OCI-LY3 (cell line): ENCODE measurements at regions not wholly inside any gene's neighbourhood (a gene's known extent, or its start where the extent isn't known, plus 50 kb on each side); places are given as distances from the start of the nearest gene placed in this dataset.

Experiments used
- H2AFZ ChIP-seq: fragments of 200-600, 300-600 bp; shearing (Covaris generic); 2 replicates; pipeline ENCODE4 v1.6.0; 2014; ENCODE audit warnings: antibody characterized with exemption, low read depth, low read length
- H3K27ac ChIP-seq: fragments of 200-600, 300-600 bp; sonication (generic); 2 replicates; pipeline ENCODE4 v1.5.1; 2014; ENCODE audit warnings: mild to moderate bottlenecking, low read length, moderate library complexity, mixed read lengths
- H3K27me3 ChIP-seq: fragments of 200-600, 300-600 bp; sonication (generic); 2 replicates; pipeline ENCODE4 v1.6.1; 2014; ENCODE audit warnings: low read depth, low read length, mixed read lengths
- H3K36me3 ChIP-seq: fragments of 200-600, 300-600 bp; sonication (generic); replicated peaks from 2 replicates; pipeline ENCODE3; 2014; ENCODE audit warnings: low read depth, low read length, mixed read lengths
- H3K4me1 ChIP-seq: fragments of 300-600, 200-600 bp; sonication (generic); 2 replicates; pipeline ENCODE4 v1.6.1; 2014; ENCODE audit warnings: low read length, mixed read lengths
- H3K4me2 ChIP-seq: fragments of 200-600, 300-600 bp; sonication (generic); 2 replicates; pipeline ENCODE4 v1.6.1; 2014; ENCODE audit warnings: low read length, mixed read lengths
- H3K4me3 ChIP-seq: fragments of 300-600, 200-600 bp; sonication (generic); 2 replicates; pipeline ENCODE4 v1.5.1; 2014; ENCODE audit warnings: antibody characterized with exemption, mild to moderate bottlenecking, low read length, moderate library complexity
- H3K79me2 ChIP-seq: fragments of 300-600, 200-600 bp; shearing (Covaris generic); 2 replicates; pipeline ENCODE4 v1.6.1; 2014; ENCODE audit warnings: mild to moderate bottlenecking, low read length, mixed read lengths
- H3K9ac ChIP-seq: fragments of 300-600, 200-600 bp; shearing (Covaris generic); 2 replicates; pipeline ENCODE4 v1.6.0; 2014; ENCODE audit warnings: mild to moderate bottlenecking, low read length, moderate library complexity
- H3K9me3 ChIP-seq: fragments of 200-600, 300-600 bp; shearing (Covaris generic); 2 replicates; pipeline ENCODE4 v1.6.1; 2014; ENCODE audit warnings: low read length, mixed read lengths; ENCODE audit not compliant: insufficient read depth
- H4K20me1 ChIP-seq: fragments of 200-600, 300-600 bp; sonication (generic); 2 replicates; pipeline ENCODE4 v1.6.1; 2016; ENCODE audit warnings: low read length, mixed read lengths; ENCODE audit not compliant: insufficient read depth
- CTCF ChIP-seq: fragments of 200-600, 300-600 bp; sonication (generic); IDR thresholded peaks from 2 replicates; pipeline ENCODE4 v1.5.1; 2014; ENCODE audit warnings: antibody characterized with exemption, low read length, low read depth
- EZH2phosphoT487 ChIP-seq: fragments of 200-600 bp; shearing (Covaris generic); IDR thresholded peaks from 2 replicates; pipeline ENCODE4 v1.6.1; 2018; ENCODE audit warnings: antibody characterized with exemption, mixed run types, low read depth

- Histone ChIP-seq H3K27me3 (no peaks in the 10 kb centered on the region), H3K4me2 (no peak overlapping the region; the same call in 1 of the 2 replicates), H3K4me3 (no peak overlapping the region), H3K27ac (no peak overlapping the region), H2AFZ (no peak overlapping the region), H3K36me3 (no peaks in the 10 kb centered on the region), H3K79me2 (no peaks in the 10 kb centered on the region), H3K9ac (no peak overlapping the region), H3K4me1 (peaks cover 14% of the 10 kb centered on the region), H3K9me3 (no peaks in the 10 kb centered on the region), H4K20me1 (no peaks in the 10 kb centered on the region)
- no peak for TF ChIP-seq CTCF
- no peak for TF ChIP-seq EZH2phosphoT487
Observed at GRCh38 chr10:56258378-56258777, 102.7 kb downstream of the ZWINT start.

- no peak overlapping the region for H3K4me2 ChIP-seq
- no peaks in the 10 kb centered on the region for H3K79me2 ChIP-seq
- no peak overlapping the region for H2AFZ ChIP-seq
- no peak for TF ChIP-seq CTCF
- no peak for TF ChIP-seq EZH2phosphoT487
- H4K20me1 ChIP-seq: no peaks in the 10 kb centered on the region
- peaks cover 14% of the 10 kb centered on the region for H3K4me1 ChIP-seq
- H3K9ac ChIP-seq: no peak overlapping the region
- no peaks in the 10 kb centered on the region for H3K9me3 ChIP-seq
- no peaks in the 10 kb centered on the region for H3K27me3 ChIP-seq
- no peaks in the 10 kb centered on the region for H3K36me3 ChIP-seq
- H3K4me3 ChIP-seq: no peak overlapping the region
- no peak overlapping the region for H3K27ac ChIP-seq
Observed at GRCh38 chr10:56255298-56255697, 105.8 kb downstream of the ZWINT start.

- no peaks in the 10 kb centered on the region for H3K4me1 ChIP-seq
- H3K4me3 ChIP-seq: peak overlapping the region; percentile 67
- TF ChIP-seq CTCF: no peak
- TF ChIP-seq EZH2phosphoT487: no peak
- no peaks in the 10 kb centered on the region for H3K79me2 ChIP-seq
- H3K4me2 ChIP-seq: peak overlapping the region; percentile 64
- no peak overlapping the region for H3K27ac ChIP-seq
- peak overlapping the region; percentile 74 for H2AFZ ChIP-seq
- no peaks in the 10 kb centered on the region for H3K27me3 ChIP-seq
- H3K9me3 ChIP-seq: no peaks in the 10 kb centered on the region
- no peaks in the 10 kb centered on the region for H4K20me1 ChIP-seq
- no peaks in the 10 kb centered on the region for H3K36me3 ChIP-seq
- H3K9ac ChIP-seq: peak overlapping the region; percentile 39; the same call in 1 of the 2 replicates
Observed at GRCh38 chr10:56240471-56240870, 120.6 kb downstream of the ZWINT start.

- TF ChIP-seq CTCF (no peak), EZH2phosphoT487 (no peak)
Observed at GRCh38 chr10:56231436-56231835, 129.6 kb downstream of the ZWINT start.

More at GRCh38 chr10:56231436-56231835, 129.6 kb downstream of the ZWINT start:
- no peak overlapping the region for H2AFZ ChIP-seq
- H3K79me2 ChIP-seq: no peaks in the 10 kb centered on the region
- no peak overlapping the region for H3K27ac ChIP-seq
- no peaks in the 10 kb centered on the region for H4K20me1 ChIP-seq
- H3K9me3 ChIP-seq: no peaks in the 10 kb centered on the region
- H3K4me2 ChIP-seq: no peak overlapping the region
- H3K27me3 ChIP-seq: no peaks in the 10 kb centered on the region
- H3K4me1 ChIP-seq: no peaks in the 10 kb centered on the region
- H3K4me3 ChIP-seq: no peak overlapping the region
- no peak overlapping the region for H3K9ac ChIP-seq
- no peaks in the 10 kb centered on the region for H3K36me3 ChIP-seq
